Astrocyte of the spinal cord (primary cell): ENCODE measurements at regions not wholly inside any gene's neighbourhood (a gene's known extent, or its start where the extent isn't known, plus 50 kb on each side); places are given as distances from the start of the nearest gene placed in this dataset.

Source experiments
- DNase-seq: peaks from one replicate; pipeline ENCODE4 v3.0.0; 2011; ENCODE audit warnings: low read depth, low spot score
- H3K4me3 ChIP-seq: 2 replicates; pipeline ENCODE4 v1.5.1; 2011; ENCODE audit warnings: low read depth, mild to moderate bottlenecking, low read length, moderate library complexity
- CTCF ChIP-seq: IDR thresholded peaks from 2 replicates; pipeline ENCODE4 v1.5.1; 2012; ENCODE audit warnings: low read depth, mild to moderate bottlenecking, low read length, inconsistent platforms
- in situ Hi-C: cut with HindIII; loops from 2 replicates; pipeline ENCODE4 v1.10.0; 2017; ENCODE audit warnings: low sequenced_read_pairs

- DNase-seq = no peak
- in situ Hi-C loops = no loop called here
- no peak overlapping the region for H3K4me3 ChIP-seq
- TF ChIP-seq CTCF = no peak
Observed at GRCh38 chr1:116309090-116309870, 63.8 kb upstream of the ATP1A1 start.

GRCh38 chr1:116310180-116310579, 62.9 kb upstream of the ATP1A1 start:
- no peak for TF ChIP-seq CTCF
- no peak for DNase-seq
- H3K4me3 ChIP-seq = no peak overlapping the region
- in situ Hi-C loops = no loop called here

GRCh38 chr1:116311193-116311592, 61.9 kb upstream of the ATP1A1 start:
- in situ Hi-C loops = no loop called here
- no peak for DNase-seq
- H3K4me3 ChIP-seq = no peak overlapping the region
- no peak for TF ChIP-seq CTCF

- H3K4me3 ChIP-seq = no peak overlapping the region
- no peak for DNase-seq
- no peak for TF ChIP-seq CTCF
- in situ Hi-C loops = no loop called here
Observed at GRCh38 chr1:116311756-116312680, 61.0 kb upstream of the ATP1A1 start.

DNA sequence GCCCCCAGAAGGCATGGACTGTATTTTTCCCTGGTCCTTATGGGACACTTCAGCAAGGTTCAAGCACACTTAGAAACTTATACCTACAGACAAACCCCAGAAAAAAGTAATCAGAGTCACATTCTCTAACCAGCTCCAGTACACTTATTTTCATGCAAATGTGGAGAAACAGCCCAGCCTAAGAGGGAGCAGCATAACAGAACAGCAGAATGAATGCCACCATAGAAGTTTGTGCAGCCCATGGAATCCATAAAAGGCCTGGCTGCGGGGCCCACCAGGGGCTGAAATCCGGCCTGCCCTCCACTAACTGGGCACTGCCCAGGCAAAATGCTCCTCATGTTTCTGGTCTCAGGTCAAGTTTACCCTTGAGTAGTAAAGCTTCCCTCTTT, 60.4 kb upstream of the ATP1A1 start:
- no peak overlapping the region for H3K4me3 ChIP-seq
- in situ Hi-C loops = no loop called here
- TF ChIP-seq CTCF = no peak
- DNase-seq = no peak

DNA sequence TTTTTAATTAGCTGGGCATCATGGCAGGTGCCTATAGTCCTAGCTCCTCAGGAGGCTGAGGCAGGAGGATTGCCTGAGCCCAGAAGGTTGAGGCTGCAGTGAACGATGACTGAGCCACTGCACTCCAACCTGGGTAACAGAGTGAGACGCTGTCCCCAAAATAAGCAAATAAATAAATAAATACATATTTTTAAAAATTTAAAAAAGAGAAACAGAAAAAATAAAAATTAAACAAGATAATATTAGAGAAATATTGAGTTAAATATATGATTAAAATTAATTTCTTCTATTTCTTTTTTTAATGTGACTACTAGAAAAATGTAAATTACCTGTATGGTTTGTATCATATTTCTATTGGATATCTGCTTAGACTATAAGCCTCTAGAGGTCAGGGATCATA, 59.3 kb upstream of the ATP1A1 start:
- in situ Hi-C loops = no loop called here
- no peak for TF ChIP-seq CTCF
- no peak for DNase-seq
- H3K4me3 ChIP-seq = no peak overlapping the region
